WTC11 (cell line): ENCODE measurements at regions not wholly inside any gene's neighbourhood (a gene's known extent, or its start where the extent isn't known, plus 50 kb on each side); places are given as distances from the start of the nearest gene placed in this dataset.

Experiments
- ATAC-seq: fragments of 200-7000 bp; cut with Tn5 transposase; 2 replicates; pipeline ENCODE4 v1.10.0; 2021; ENCODE audit warnings: mild to moderate bottlenecking, moderate library complexity
- CTCF ChIA-PET: fragments of 300-600 bp; sonication (Branson Sonifier 250); formaldehyde crosslinking; loops from one replicate; lab custom pipeline; 2021; ENCODE audit warnings: antibody characterized with exemption; lab: Charles Lee
- POLR2A ChIA-PET: fragments of 350-600 bp; sonication (Branson Sonifier 250); formaldehyde crosslinking; loops from one replicate; lab custom pipeline; 2021; ENCODE audit warnings: antibody characterized with exemption; lab: Charles Lee
- DNase-seq: peaks from one replicate; pipeline ENCODE4 v3.0.0; 2021; ENCODE audit warnings: low spot score
- H3K27ac Mint-ChIP-seq: 2 replicates; pipeline ENCODE4 v1.8.0; 2021; ENCODE audit warnings: mixed read lengths
- H3K27me3 Mint-ChIP-seq: 2 replicates; pipeline ENCODE4 v1.8.0; 2021; ENCODE audit warnings: low read depth, mild to moderate bottlenecking, moderate library complexity, mixed read lengths
- H3K36me3 Mint-ChIP-seq: 2 replicates; pipeline ENCODE4 v1.8.0; 2021; ENCODE audit warnings: mixed read lengths
- H3K4me1 Mint-ChIP-seq: 2 replicates; pipeline ENCODE4 v1.8.0; 2022; ENCODE audit warnings: mixed read lengths
- H3K4me3 Mint-ChIP-seq: 2 replicates; pipeline ENCODE4 v1.8.0; 2021; ENCODE audit warnings: mild to moderate bottlenecking, moderate library complexity, mixed read lengths
- H3K9me3 Mint-ChIP-seq: 2 replicates; pipeline ENCODE4 v1.8.0; 2021; ENCODE audit warnings: mixed read lengths
- ATF2 ChIP-seq: sonication (generic); formaldehyde crosslinking; IDR thresholded peaks from 2 replicates; pipeline ENCODE4 v1.8.1; 2022; ENCODE audit warnings: low read depth, missing genetic modification reagents, borderline replicate concordance
- CDX4 ChIP-seq: fragments of 250-450 bp; sonication (Bioruptor Pico); IDR thresholded peaks from 2 replicates; pipeline ENCODE4 v1.9.0; 2021; ENCODE audit warnings: moderate library complexity, mild to moderate bottlenecking, inconsistent platforms, borderline replicate concordance
- CREM ChIP-seq: sonication (generic); formaldehyde crosslinking; IDR thresholded peaks from 2 replicates; pipeline ENCODE4 v1.8.1; 2022; ENCODE audit warnings: mild to moderate bottlenecking, missing genetic modification reagents, moderate library complexity
- E2F4 ChIP-seq: sonication (generic); formaldehyde crosslinking; IDR thresholded peaks from 2 replicates; pipeline ENCODE4 v1.8.1; 2022; ENCODE audit warnings: low read depth, mild to moderate bottlenecking, moderate library complexity, missing genetic modification reagents, borderline replicate concordance
- ERG ChIP-seq: fragments of 250-450 bp; sonication (Bioruptor Pico); IDR thresholded peaks from 2 replicates; pipeline ENCODE4 v1.8.0; 2021; ENCODE audit warnings: mild to moderate bottlenecking
- FOXK1 ChIP-seq: sonication (generic); formaldehyde crosslinking; IDR thresholded peaks from 2 replicates; pipeline ENCODE4 v1.8.0; 2022; ENCODE audit warnings: mild to moderate bottlenecking, moderate library complexity, missing genetic modification reagents
- IRF1 ChIP-seq: sonication (generic); formaldehyde crosslinking; IDR thresholded peaks from 2 replicates; pipeline ENCODE4 v1.8.0; 2023; ENCODE audit warnings: missing genetic modification reagents
- NFYB ChIP-seq: sonication (generic); formaldehyde crosslinking; conservative IDR thresholded peaks from 2 replicates; pipeline ENCODE4 v1.8.0; 2022; ENCODE audit warnings: low read depth, missing genetic modification reagents
- NR1H2 ChIP-seq: sonication (generic); formaldehyde crosslinking; IDR thresholded peaks from 2 replicates; pipeline ENCODE4 v1.9.0; 2021; ENCODE audit warnings: mild to moderate bottlenecking, moderate library complexity, missing genetic modification reagents
- STAT6 ChIP-seq: sonication (generic); formaldehyde crosslinking; conservative IDR thresholded peaks from 2 replicates; pipeline ENCODE4 v1.8.1; 2023; ENCODE audit warnings: mild to moderate bottlenecking, low read depth, missing genetic modification reagents, moderate library complexity
- TP53 ChIP-seq: sonication (generic); formaldehyde crosslinking; IDR thresholded peaks from 2 replicates; pipeline ENCODE4 v1.8.1; 2023; ENCODE audit warnings: mild to moderate bottlenecking, missing genetic modification reagents
- ZBTB21 ChIP-seq: sonication (generic); formaldehyde crosslinking; IDR thresholded peaks from 2 replicates; pipeline ENCODE4 v1.8.1; 2023; ENCODE audit warnings: mild to moderate bottlenecking, missing genetic modification reagents, borderline replicate concordance
- ZNF138 ChIP-seq: sonication (generic); formaldehyde crosslinking; conservative IDR thresholded peaks from 2 replicates; pipeline ENCODE4 v1.8.1; 2022; ENCODE audit warnings: mild to moderate bottlenecking, moderate library complexity, missing genetic modification reagents
- ZNF219 ChIP-seq: sonication (generic); formaldehyde crosslinking; IDR thresholded peaks from 2 replicates; pipeline ENCODE4 v1.8.0; 2023; ENCODE audit warnings: missing genetic modification reagents, mild to moderate bottlenecking, borderline replicate concordance
- ZNF232 ChIP-seq: sonication (generic); formaldehyde crosslinking; IDR thresholded peaks from 2 replicates; pipeline ENCODE4 v1.8.0; 2022; ENCODE audit warnings: mild to moderate bottlenecking, missing genetic modification reagents
- ZNF263 ChIP-seq: sonication (generic); formaldehyde crosslinking; IDR thresholded peaks from 2 replicates; pipeline ENCODE4 v1.8.1; 2022; ENCODE audit warnings: low read depth, mild to moderate bottlenecking, moderate library complexity, missing genetic modification reagents
- ZNF425 ChIP-seq: fragments of 250-450 bp; sonication (Bioruptor Pico); conservative IDR thresholded peaks from 2 replicates; pipeline ENCODE4 v1.9.0; 2021; ENCODE audit warnings: mild to moderate bottlenecking
- ZNF532 ChIP-seq: fragments of 250-450 bp; sonication (Bioruptor Pico); IDR thresholded peaks from 2 replicates; pipeline ENCODE4 v1.9.0; 2021; ENCODE audit warnings: mild to moderate bottlenecking, borderline replicate concordance
- ZNF671 ChIP-seq: fragments of 250-450 bp; sonication (Bioruptor Pico); IDR thresholded peaks from 2 replicates; pipeline ENCODE4 v1.8.0; 2021; ENCODE audit warnings: mild to moderate bottlenecking

- TF ChIP-seq STAT6 (CRISPR knock-in tag) (no peak), E2F4 (CRISPR knock-in tag) (no peak), NR1H2 (no peak), ERG (CRISPR knock-in tag) (no peak), ZNF263 (no peak), ATF2 (CRISPR knock-in tag) (no peak)
- TF ChIP-seq, all 79 proteins: peak for 0
These were observed 351.2 kb upstream of the ATP10A start (continued) for GRCh38 chr15:26214290-26214689.

- ATAC-seq (no peak), DNase-seq (no peak)
- 0 out of 2 replicates have a peak, but pooled peaks cover 4% of the 10 kb centered on the region for H3K4me1 Mint-ChIP-seq
- peaks cover 4% of the 10 kb centered on the region; the same call in 1 of the 2 replicates for H3K36me3 Mint-ChIP-seq
- no peaks in the 10 kb centered on the region for H3K27me3 Mint-ChIP-seq
- POLR2A ChIA-PET, result no interaction called here
- no peak overlapping the region for H3K4me3 Mint-ChIP-seq
- peaks cover 9% of the 10 kb centered on the region for H3K9me3 Mint-ChIP-seq
- CTCF ChIA-PET, result no interaction called here
- H3K27ac Mint-ChIP-seq, result no peak overlapping the region
- no peak for TF ChIP-seq CDX4 (CRISPR knock-in tag)
- TF ChIP-seq ZNF532 (CRISPR knock-in tag), result no peak
- no peak for TF ChIP-seq TP53 (CRISPR knock-in tag)
- TF ChIP-seq NFYB (CRISPR knock-in tag), result no peak
- no peak for TF ChIP-seq ZNF232 (CRISPR knock-in tag)
- TF ChIP-seq ZBTB21 (CRISPR knock-in tag), result no peak
- TF ChIP-seq E2F4 (CRISPR knock-in tag), result no peak
- no peak for TF ChIP-seq ZNF425
- no peak for TF ChIP-seq ZNF138
- TF ChIP-seq FOXK1 (CRISPR knock-in tag), result no peak
- TF ChIP-seq CREM (CRISPR knock-in tag), result no peak
- TF ChIP-seq IRF1 (CRISPR knock-in tag), result no peak
- TF ChIP-seq ZNF671 (CRISPR knock-in tag), result no peak
- TF ChIP-seq ZNF219 (CRISPR knock-in tag), result no peak
These were observed 350.3 kb upstream of the ATP10A start for GRCh38 chr15:26213427-26213826.
